Right atrium auricular region (tissue), 2 donors: ENCODE measurements at regions not wholly inside any gene's neighbourhood (a gene's known extent, or its start where the extent isn't known, plus 50 kb on each side); places are given as distances from the start of the nearest gene placed in this dataset.

Source experiments
- DNase-seq: peaks from one replicate; pipeline ENCODE4 v3.0.0-alpha.2; 2019; ENCODE audit warnings: low spot score
- H3K27ac ChIP-seq, 2 donors: fragments of 200-600 bp; sonication (generic); 1 replicate in 1 of 2; 2 replicates in 1 of 2; pipeline ENCODE4 v1.5.1; 2016 to 2019
- H3K27me3 ChIP-seq, 2 donors: fragments of 200-600 bp; sonication (generic); one replicate each; pipeline versions ENCODE4 v1.5.1 to v1.6.0; 2017 to 2019
- H3K36me3 ChIP-seq: fragments of 200-600 bp; sonication (generic); one replicate; pipeline ENCODE4 v1.5.1; 2016
- H3K4me1 ChIP-seq, 2 donors: fragments of 200-600 bp; sonication (generic); one replicate each; pipeline versions ENCODE4 v1.5.1 to v1.6.0; 2017 to 2019
- H3K4me3 ChIP-seq, 2 donors: fragments of 200-600 bp; sonication (generic); 1 replicate in 1 of 2; 2 replicates in 1 of 2; pipeline ENCODE4 v1.5.1; 2017 to 2019; ENCODE audit warnings: mild to moderate bottlenecking in 1 of 2, moderate library complexity in 1 of 2
- H3K9me3 ChIP-seq, 2 donors: fragments of 200-600 bp; sonication (generic); one replicate each; pipeline ENCODE4 v1.5.1; 2019
- TF ChIP-seq, protein P1 (sequence below), 2 donors: fragments of 200-600 bp; sonication (generic); IDR thresholded peaks; one replicate each; pipeline ENCODE4 v1.5.1; 2019; ENCODE audit warnings: antibody characterized with exemption in 2 of 2

DNA sequence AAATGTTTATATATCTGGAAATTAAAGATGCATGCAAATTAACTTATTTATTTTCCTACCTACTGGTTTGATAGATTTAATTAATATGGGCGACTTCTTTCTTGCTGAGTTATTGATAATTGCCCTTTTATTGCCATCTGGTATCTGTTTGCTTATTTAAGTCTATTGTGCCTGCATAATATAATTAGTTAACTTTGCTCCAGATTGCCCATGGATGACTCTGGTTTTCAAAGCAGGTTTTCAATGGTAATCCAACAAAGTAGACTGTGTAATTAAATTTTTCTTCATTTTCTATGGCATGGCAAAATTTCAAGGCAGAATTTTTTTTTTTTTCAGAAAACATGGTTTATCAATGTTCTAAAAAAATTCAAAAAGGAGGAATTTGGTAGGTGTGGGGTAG lies 1092.0 kb downstream of the GRIK2 start:
- DNase-seq, result no peak
- TF ChIP-seq, protein P1, sequence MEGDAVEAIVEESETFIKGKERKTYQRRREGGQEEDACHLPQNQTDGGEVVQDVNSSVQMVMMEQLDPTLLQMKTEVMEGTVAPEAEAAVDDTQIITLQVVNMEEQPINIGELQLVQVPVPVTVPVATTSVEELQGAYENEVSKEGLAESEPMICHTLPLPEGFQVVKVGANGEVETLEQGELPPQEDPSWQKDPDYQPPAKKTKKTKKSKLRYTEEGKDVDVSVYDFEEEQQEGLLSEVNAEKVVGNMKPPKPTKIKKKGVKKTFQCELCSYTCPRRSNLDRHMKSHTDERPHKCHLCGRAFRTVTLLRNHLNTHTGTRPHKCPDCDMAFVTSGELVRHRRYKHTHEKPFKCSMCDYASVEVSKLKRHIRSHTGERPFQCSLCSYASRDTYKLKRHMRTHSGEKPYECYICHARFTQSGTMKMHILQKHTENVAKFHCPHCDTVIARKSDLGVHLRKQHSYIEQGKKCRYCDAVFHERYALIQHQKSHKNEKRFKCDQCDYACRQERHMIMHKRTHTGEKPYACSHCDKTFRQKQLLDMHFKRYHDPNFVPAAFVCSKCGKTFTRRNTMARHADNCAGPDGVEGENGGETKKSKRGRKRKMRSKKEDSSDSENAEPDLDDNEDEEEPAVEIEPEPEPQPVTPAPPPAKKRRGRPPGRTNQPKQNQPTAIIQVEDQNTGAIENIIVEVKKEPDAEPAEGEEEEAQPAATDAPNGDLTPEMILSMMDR (IDR thresholded peaks at IDR 0.05), result no peak
- Histone ChIP-seq H3K4me3 (no peak overlapping the region), H3K27ac (no peak overlapping the region), H3K4me1 (no peaks in the 10 kb centered on the region), H3K27me3 (no peaks in the 10 kb centered on the region), H3K36me3 (no peaks in the 10 kb centered on the region), H3K9me3 (no peaks in the 10 kb centered on the region)

DNA sequence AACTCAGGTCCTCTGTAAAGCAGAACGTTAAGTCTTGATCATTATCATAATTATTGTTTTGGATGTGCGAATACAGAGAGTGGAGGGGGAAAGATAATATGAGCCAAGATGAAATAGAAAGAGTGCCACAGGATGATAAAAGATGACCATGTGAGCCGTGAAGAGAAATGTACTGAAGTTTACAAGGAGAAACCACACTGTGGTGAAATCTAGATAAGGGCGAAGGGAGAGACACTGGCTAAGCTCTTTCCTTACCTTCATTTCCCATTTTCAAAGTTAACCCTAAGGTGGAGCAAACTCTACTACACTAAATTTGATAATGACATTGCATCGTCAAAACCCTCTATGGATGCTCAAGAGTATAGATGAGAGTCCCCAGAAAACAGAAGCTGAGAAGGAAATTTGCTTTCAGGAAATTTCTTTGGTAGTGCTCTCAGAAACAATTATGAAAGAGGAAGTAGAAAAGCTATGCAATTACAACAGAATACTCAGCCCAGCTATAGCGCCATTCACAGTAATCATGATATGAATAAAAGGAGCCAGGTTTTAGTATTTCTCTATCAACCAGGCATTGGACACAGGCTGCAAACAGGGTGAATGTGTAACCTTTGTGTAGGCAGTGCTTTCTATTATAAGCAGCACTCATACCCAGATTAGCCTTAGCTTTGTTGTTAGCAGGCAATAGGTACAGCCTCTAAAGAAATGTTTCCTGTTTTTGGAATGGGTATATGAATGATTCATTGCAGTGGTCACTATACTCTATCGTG lies 1080.7 kb downstream of the GRIK2 start:
- Histone ChIP-seq H3K27ac (no peak overlapping the region), H3K9me3 (peaks cover 0 to 7% of the 10 kb centered on the region in 2 donors), H3K4me3 (no peak overlapping the region), H3K27me3 (no peaks in the 10 kb centered on the region), H3K4me1 (no peaks in the 10 kb centered on the region), H3K36me3 (no peaks in the 10 kb centered on the region)
- DNase-seq, result no peak
- TF ChIP-seq, protein P1 (IDR thresholded peaks at IDR 0.05), result no peak

GRCh38 chr6:102458990-102459389 lies 1065.5 kb downstream of the GRIK2 start:
- no peaks in the 10 kb centered on the region for H3K9me3 ChIP-seq
- DNase-seq, result no peak
- H3K27me3 ChIP-seq, result no peaks in the 10 kb centered on the region
- H3K36me3 ChIP-seq, result no peaks in the 10 kb centered on the region
- H3K4me3 ChIP-seq, result no peak overlapping the region
- TF ChIP-seq, protein P1 (IDR thresholded peaks at IDR 0.05), result no peak
- no peak overlapping the region for H3K27ac ChIP-seq
- no peaks in the 10 kb centered on the region for H3K4me1 ChIP-seq

DNA sequence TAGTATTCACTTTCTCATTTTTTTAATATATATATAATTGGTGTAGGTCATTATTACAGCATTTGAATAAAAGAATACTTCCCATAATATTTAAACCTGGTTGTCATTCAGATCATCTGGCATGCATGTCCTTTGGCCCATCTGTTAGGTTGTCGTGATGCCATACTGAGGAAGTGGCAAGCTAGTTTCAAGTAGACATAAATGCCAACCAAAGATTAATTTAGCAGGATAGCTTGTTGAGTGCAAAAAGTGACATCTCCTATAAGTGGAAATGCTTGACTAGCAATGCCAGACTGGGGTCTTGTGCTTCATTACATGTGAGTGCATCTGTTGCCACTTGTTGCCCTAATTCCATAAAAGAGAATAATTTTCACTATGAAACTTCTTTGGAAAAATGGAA lies 1044.7 kb downstream of the GRIK2 start:
- no peaks in the 10 kb centered on the region for H3K9me3 ChIP-seq
- H3K4me1 ChIP-seq, result no peaks in the 10 kb centered on the region
- no peak overlapping the region for H3K27ac ChIP-seq
- H3K27me3 ChIP-seq, result no peaks in the 10 kb centered on the region
- DNase-seq, result no peak
- no peak overlapping the region for H3K4me3 ChIP-seq
- no peaks in the 10 kb centered on the region for H3K36me3 ChIP-seq
- TF ChIP-seq, protein P1 (IDR thresholded peaks at IDR 0.05), result no peak

- no peaks in the 10 kb centered on the region for H3K4me1 ChIP-seq
- H3K27ac ChIP-seq, result no peak overlapping the region
- no peak overlapping the region for H3K4me3 ChIP-seq
- H3K9me3 ChIP-seq, result no peaks in the 10 kb centered on the region
- H3K27me3 ChIP-seq, result no peaks in the 10 kb centered on the region
- no peak for DNase-seq
- TF ChIP-seq, protein P1 (IDR thresholded peaks at IDR 0.05), result no peak
- no peaks in the 10 kb centered on the region for H3K36me3 ChIP-seq
These were observed 1024.0 kb downstream of the GRIK2 start for GRCh38 chr6:102417368-102417998.
